ENCODE measurements at regions not wholly inside any gene's neighbourhood (a gene's known extent, or its start where the extent isn't known, plus 50 kb on each side); places are given as distances from the start of the nearest gene placed in this dataset.

GRCh38 chr20:10786678-10787077, 112.9 kb upstream of the JAG1 start:
- TF ChIP-seq POLR2AphosphoS5 (IDR thresholded peaks at IDR 0.05; ENCODE audit: low read depth, low read length), result no peak
- no peak for TF ChIP-seq TAF1 (IDR thresholded peaks at IDR 0.05; ENCODE audit: borderline replicate concordance, insufficient read depth, low read length)
